Fibroblast of skin of right quadriceps (primary cell): ENCODE measurements at regions not wholly inside any gene's neighbourhood (a gene's known extent, or its start where the extent isn't known, plus 50 kb on each side); places are given as distances from the start of the nearest gene placed in this dataset.

Experiments
- DNase-seq: peaks from one replicate; pipeline ENCODE4 v3.0.0-alpha.2; 2013

DNA sequence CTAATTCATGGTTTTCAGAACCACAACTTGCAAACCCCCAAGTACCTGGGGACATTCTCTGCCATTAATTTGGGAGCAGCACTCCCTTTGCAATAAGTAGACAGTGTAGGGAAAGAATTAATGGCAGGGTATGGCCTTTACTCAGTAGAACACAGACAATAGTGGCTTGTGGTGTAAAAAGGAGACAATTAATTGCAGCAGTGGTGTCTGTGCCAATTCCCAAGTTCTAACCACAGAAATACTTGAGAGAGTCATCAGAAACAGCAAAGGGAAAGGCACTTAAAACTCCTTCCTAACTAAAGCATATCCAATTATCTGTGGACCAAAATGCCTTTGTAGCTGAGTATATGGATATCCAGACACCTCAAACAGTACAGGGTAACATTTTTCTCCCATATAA is 257.6 kb upstream of the POU3F2 start:
- DNase-seq = peak; percentile 70

DNA sequence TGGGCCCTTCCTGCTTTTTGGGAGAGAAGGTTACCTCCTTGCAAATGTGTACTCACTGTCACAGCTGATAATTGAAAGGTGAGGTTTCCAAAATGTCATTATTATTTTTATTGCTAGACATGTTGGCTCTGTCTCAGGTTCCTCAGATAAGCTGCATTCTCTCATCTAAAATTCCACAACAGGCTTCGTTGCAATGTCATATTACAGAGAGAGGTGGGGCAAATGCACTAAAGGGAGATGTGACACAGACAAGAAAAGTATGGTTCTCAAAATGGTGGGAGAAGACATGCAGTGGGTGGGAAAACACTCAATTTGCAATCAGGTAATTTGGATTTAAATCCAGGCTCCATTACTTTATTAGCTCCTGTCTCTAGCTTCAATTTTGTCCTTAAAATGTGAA is 256.4 kb upstream of the POU3F2 start:
- peak; percentile 24 for DNase-seq

DNA sequence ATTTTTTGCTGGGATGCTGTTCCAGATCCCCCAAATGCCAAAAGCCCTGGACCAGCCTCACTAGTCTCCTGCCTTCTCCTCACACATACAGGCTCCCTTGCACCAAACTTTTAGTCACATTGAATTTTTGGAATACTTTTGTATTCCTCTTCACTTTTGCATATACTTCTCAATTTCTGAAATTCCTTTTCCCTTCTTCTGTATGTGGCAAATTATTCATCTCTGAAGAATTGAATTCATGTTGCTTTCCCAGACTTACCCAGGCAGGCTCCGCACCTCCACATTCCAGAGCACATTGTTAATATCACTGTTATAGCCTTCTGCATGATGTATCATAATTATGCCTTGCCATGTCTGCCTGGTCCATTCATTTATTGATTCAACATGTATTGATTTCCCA is 255.3 kb upstream of the POU3F2 start:
- peak; percentile 77 for DNase-seq

DNA sequence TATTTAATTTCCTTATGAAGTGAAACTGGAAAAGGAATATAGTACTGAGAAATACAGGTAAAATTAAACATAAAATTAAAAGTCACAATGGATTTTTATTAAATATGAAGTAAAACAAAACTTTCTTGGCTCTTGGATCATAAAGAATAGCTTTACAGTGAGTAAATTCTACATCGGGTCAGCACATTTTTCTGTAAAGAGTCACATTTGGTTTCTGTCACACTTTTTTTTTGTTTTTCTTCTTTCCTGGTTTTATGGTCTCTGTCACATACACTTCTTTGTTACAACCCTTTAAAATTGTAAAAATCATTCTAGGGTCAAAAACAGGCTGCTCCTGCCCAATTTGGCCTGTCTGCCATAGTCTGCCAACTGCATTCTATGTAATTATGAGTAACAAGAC is 254.4 kb upstream of the POU3F2 start:
- DNase-seq = peak; percentile 61

DNA sequence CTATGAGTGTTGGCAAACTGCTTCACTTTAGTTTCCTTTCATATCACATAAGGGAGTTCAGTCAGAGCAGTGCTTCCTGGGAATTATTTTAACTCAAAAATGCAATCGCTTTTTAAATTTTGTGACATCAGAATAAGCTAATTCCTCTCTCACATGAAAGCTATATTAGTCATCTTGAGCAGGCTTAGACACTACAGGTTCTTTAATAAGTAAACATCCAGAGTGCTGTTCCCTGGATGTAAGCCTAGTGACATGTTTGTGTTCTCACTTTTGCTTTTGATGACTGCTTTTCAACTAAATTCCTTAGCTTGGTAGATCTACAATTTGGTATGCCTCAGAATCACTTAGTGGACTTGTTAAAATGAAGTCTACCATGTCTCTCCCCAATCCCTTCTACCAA is 252.7 kb upstream of the POU3F2 start:
- peak; percentile 34 for DNase-seq

DNA sequence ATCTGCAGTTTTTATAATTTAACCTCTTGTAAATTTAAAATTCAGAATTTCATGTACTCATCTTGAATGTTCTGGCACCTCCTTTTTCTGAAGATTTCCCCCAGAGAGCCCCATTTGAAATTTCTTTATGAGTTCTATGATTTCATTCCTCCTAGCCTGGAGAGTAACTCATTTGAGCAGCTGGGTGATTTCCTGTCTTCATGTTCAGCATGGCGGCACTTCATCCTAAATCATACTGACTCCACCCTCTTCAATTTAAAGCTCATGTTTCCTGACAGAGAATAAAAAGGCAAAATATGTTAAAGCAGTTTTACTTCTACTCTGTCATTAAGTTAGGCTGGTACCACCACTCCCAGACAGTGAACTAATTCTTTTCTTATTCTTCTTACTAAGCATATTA is 250.9 kb upstream of the POU3F2 start:
- DNase-seq = no peak

DNA sequence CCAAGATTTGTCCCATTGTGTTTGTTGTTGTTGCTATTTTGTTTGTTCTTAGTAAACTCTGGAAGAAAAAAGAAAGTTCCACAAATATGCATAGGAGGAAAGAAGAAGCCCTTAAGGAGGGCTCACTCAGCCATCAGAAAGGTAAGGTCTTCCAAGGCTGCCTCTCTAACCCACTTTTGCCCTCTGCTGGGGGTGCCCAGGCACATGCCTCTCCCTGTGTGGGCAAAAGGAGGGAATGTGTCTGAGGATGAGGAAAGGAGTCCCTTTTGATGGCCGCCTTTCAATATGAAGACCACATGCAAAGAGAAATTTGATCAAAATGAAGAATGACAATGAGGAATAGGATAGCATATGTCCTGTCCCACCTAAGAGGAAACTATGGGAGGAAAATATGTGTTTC is 248.2 kb upstream of the POU3F2 start:
- DNase-seq = no peak

DNA sequence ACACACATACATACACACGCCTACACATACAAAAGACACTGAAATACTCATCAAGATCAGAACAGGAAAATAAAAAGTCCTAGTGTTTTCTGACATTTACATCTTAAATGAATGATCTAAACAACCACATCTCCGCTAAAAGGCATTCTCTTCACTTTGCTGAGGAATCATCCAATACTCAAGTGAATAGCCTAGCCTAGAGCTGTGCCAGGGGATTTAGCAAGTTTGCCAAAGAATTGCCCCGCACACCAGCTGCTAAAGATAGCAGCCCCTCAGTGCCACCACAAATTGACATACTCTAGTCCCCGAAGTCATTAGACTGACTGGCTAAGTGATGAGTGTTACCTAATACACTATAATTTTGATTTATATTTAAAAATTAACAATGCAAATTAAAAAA is 246.8 kb upstream of the POU3F2 start:
- DNase-seq = no peak

DNA sequence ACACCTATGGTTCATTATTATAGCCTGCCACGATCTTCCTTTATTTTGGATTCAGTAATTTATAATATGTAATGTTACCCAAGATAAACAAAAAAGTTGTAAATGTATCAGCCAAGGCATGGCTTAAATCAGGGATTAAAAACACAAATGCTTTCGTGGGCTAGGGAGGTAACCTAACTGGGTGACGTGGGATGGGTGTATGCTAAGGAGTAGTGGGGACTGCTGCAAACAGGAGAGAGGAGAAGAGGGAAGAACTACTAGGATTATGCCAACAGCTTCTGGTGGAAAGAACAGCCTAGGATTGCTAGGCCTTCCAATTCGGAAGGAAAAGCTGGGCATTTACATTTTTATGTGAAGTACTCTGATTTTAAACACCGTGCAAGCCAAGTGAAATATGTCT is 244.8 kb upstream of the POU3F2 start:
- DNase-seq = no peak

DNA sequence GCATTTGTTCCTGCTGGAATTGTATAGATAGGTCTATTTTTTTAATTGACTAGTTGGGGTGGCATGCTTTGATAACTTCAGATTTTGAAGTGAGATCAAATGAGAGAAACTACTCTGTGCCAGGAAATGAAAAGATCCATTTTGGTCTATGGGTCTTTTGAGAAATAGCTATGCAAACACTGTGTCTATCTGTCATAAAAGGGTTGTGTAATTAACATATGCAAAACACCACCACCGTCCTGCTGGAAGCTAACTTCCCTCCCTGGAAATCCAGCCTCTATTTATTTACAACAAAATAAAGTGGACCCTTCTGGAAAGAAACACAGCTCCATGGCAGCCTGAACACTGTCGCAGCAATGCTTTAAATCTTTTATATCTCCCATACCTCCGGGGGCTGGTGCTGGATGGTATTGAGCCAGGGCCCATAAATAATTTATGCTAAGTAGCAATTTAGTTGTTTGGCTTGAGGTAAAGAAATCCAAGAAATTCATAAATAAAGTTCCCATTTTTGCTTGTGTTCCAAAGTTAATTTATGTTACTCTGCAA is 244.2 kb upstream of the POU3F2 start:
- no peak for DNase-seq

DNA sequence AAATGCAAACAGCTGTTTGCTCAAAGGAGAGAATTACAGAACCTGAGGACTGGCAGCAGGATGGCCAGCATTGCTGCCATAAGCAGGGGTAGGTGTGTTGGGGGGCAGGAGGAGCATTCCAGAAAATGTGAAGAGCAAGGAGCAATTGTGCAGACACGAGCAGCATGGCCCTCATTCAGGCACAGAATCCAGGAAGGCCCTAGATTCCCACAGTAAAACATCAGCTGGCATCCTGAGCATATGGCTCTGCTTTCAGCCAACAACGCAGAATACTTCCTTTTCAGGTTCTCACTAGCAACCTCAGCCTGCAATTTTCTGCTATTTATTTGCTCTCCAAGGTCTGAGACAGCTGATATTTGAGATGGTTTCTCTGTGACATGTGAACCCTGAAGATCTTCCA is 243.4 kb upstream of the POU3F2 start:
- no peak for DNase-seq

DNA sequence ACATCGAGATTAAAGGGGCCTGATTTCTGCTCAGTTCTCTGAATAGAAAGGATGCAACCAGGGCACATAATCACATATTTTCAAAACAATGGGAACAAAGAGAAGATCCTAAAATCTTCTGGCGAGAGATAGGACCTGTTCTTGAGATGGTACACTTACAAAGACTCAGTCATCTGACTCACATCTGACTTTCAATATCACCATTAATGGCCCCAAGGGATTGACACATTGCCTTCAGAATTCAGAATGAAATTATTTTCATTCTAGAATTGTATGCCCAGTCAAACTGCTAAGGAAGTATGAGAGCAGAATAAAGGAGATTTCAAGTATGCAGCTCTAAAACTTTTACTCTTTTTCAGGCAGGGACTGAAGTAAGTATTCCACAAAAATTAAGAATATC is 240.7 kb upstream of the POU3F2 start:
- DNase-seq = no peak

DNA sequence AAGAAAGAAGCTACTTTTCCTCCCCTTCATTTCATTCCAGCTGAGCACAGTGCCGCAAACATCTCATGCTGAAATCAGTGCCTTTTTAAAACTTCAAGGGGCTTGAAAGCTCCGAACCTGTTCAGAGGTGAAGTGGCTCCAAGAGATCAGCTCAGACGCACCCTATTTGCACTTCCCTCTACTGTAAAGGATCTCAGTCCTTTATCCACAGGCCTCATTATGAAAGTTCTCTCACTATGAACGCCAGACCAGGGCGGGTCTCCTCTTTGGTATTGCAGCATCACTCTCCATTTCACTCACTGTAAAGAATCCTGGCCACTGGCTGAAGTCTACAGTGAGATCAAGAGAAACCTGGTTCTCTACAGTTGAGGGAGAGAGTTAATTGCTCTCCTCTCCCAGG is 232.7 kb upstream of the POU3F2 start:
- no peak for DNase-seq

DNA sequence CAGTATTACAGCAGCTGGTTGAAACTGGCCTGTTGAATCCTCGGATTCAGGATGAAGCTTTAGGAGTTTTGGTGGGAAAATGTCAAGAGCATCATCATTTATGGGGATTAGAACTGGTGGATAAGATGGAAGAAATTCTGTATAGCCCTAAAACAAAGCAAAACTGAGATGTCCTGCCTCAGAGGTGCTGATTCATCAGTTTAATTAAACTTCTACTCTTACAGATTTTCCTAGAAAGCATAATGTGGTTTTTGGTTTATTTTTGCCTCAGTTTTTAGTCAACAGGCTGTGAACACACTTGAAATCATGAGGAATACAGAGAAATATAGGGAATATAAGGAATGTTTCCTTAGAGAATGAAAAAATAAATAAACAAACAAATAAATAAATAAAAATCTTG is 228.7 kb upstream of the POU3F2 start:
- no peak for DNase-seq

DNA sequence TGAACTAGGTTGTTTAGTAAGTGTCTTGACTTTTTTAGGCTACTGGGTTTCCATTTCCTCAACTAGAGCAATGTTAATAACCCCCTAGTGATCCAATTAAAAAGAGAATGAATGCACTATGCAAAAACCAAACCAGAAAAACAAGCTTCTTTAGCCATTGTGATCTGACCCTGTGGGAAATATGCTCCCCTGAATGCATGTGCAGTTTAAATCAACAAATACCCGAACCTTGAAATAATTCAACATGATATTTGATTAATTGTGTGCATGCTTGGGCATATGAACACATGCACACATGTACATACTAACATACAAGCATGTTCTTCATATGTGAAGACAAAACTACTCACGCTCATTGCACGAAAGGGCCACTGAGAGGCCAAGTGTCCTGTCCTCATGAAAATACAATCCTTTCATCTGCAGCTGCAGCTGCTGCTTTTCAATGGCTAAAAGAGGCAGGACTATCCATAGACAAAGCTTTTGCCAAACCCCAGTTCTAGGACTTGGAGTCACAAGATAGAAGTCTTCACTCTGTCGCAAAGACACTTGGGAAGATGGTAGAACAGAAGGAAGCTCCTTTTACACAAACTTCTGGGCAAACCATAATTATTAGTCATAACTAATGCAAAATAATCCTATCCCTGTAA is 207.1 kb upstream of the POU3F2 start:
- no peak for DNase-seq

DNA sequence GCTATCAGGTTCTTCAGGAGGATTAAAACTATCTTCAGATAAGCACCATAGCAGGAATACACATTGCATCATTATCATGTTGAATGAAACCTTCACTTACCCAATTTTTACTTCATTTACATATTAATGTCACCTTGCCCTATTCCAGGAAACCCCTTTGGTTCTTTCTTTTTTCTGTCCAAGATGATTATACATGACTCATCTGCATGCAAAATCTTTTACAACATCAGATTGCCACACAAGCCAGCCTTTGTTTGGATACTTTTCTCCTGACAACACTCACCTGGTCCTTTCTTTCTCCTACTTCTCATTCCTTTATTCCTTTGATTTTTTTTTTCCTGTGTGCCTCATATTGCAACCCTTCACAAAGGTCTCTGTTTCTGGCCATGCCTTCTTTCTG is 200.5 kb upstream of the POU3F2 start:
- DNase-seq = no peak

DNA sequence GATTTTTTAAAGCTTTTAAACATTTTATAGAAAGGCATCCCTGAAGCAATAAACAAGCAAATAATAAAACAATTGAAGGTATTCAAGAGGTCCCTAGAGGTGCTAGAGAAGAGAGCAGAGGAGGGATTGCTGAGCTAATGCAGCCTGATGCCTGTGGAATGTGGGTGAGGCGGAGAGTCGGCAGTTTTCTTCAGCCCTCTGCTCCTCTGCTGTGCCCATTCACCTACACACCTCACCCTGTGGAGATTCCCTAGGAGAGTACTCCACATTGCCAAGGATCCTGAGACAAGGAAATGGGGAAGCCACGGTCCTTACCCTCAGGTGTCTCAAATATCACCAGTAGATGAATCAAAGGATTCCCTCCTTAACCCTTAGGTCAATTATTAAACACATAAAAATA is 199.8 kb upstream of the POU3F2 start:
- no peak for DNase-seq

DNA sequence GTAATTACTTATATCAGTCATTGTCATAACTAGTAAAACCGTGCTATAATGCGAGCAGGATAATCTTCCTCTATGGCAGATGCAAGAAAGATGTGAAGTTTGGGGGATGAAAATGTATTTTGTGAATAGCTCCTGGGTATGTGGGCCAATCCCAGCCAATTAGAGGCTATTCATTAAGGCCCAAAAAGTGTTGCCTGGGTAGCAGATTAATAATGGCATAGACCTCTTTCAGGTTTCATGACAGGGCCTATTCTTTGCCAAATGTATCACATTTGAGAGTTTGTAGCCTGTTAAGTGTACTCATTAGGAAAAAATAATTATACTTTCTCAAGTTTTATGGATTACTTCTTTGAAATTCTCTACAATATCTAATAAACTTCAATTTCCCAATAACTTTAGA is 199.2 kb upstream of the POU3F2 start:
- no peak for DNase-seq

DNA sequence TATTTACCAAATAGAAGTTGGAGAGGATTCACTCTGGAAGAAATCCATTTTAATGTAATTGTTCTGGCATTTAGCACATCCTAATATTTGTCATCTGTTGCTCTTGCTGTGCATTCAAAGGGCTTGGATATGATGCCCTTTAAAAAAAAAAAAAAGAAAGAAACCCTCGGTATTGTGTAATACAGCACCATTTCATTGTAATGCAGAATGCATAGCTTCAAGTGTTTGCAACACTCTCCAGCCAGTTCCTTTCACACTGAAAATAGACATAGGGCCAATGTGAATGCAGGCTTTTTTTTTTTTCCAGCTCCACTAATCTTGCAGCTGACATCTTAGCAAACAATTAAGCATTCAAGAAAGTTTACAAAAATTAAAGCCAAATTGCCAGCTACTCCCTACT is 197.4 kb upstream of the POU3F2 start:
- no peak for DNase-seq

DNA sequence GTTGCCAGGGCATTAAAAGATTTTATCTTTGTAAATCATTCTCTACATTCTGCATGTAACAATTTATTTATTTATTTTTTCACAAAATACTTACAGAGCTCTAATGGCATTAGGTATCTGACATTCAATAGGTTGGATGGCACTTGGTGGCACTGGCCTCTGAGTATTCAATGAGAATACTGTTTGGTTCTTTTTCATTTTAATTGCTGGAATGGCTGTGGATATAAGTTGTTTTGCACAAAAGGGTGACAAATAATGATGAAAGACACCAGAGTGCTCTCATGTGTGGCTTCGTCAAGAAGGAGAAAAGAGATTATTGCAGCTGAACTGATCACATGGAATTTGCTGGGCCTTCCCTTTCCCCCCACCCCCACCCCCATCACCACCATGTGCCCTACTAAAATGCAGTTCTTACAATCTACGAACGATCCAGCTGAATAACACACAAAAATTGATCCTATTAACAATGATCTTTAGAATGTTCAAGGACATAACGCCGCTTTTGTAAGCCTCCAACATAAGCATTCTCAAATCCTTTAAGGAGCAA is 195.2 kb upstream of the POU3F2 start:
- DNase-seq = no peak

DNA sequence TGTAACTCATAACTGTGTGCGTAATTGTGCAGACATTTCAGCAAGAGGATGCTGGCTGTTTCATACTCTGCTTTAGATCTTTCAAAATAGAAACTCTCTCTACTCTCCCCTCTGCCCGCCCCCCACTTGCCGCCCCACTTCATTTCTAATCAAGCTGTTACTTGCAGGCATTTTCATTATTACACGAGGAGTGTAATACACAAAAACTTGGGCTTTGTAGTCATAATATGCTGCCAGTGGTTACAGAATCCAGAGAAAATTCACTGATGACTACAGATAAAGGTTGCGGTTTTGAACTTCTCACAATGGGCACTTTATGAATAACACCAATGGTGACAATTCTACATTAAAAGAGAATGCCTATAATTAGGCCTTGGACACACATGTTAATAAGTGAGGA is 194.0 kb upstream of the POU3F2 start:
- DNase-seq = no peak

DNA sequence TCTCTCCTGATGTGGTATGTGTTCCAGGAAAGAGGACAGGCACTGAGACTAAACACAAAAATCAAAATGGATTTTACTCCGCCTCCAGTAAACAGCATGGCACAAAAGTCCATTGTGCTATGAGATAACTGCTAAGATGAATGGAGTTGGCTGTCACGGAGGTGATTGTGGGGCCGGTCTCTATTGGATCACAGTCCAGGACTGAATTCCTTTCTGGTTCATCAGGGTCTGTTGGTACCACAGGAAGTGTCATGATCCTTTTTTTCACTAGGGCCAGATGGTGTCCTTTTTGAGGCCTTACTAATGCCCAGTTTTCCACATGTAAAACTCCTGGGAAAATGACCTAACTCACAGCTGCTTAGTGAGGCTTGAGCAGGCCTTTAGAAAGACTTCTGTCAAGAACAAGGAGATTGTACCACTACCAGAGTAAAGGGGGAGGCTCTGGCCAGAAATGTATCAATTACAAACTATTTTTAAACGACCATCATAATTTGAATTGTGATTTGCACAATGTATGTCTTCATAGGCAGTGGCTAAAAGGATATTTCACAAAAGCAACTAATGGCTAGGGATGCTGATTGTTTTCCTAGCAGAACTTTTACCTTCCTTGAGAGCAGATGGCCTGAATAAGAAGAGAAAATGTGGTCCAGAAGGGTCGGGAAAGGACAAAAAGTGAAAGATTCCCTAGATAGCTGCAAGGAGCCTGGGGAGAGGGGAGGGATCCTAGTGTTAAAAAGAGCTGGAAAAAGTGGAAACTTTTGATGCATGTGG is 192.2 kb upstream of the POU3F2 start:
- no peak for DNase-seq

DNA sequence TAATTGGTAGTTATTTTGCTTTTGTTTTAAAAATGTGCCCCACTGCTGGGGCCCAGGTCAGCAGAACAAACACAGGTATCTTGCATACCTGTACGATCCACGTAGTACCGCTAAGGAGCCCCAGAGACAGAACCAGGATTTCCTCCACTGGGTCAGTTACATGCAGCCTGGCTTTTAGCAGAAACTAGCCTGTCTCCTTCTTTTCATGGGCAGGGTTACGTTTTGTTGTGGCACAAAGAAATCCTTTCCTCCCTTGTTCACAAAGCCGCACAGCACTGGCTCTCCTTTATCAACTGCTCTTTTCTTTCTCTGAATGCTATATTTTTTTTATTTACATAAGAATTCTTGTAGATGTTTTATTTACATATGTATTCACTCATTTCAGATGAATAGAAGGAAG is 190.3 kb upstream of the POU3F2 start:
- DNase-seq = no peak

DNA sequence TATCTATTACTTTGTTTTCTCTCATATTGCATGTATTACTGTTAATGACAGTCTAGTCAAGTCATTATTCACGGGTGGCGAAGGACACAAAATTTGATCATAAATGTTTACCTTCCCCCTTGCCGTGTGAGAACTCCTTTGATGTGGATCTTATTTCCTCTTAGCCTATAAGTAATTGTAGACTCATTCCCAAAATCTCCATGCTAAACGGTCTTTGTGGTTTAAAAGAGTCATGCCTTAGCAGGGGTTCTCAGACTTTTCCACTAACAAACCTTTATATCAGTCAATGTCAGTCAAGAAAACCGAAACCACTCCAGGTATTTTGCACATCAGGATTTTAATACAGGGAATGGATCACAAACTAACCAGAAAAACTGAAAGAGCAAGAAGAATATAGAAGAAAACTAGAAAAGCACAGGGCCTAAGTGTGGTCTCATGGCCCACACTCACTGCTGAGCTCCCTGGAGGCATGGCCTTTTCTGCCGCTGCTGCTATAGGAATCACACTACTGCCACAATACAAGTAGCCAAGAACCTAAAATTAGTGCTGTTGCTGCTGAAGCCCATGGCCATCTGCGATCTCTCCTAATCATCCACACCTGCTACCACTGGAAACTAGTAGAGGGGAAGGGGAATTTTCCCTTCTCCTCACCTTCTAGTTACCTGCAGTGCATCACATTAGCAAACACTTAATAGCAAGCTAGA is 186.0 kb upstream of the POU3F2 start:
- DNase-seq = no peak
